ENCODE measurements at regions not wholly inside any gene's neighbourhood (a gene's known extent, or its start where the extent isn't known, plus 50 kb on each side); places are given as distances from the start of the nearest gene placed in this dataset.
A peak's percentile ranks its signal among the peaks of the same experiment; 100 is the strongest.

DNA sequence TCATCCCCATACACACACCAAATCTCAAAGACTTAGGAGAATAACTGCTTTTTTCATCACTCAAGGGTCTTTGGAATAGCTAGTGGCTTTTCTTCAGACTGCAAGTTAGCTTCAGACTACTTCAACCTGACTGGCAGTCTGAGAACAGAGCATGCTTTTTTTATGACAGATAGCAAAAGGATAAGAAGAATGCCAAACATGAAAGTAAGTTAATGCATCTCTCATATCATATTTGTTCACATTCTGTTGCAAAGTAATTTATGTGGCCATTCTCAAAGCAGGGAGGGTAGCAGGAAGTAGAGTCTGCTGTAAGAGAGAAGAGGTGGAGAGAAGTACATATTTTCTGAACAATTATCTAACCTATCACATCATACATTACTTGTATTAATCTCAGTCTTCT, 544.4 kb downstream of the ZPLD1 start:
- intact Hi-C loops (cut with DNase I) = no loop called here
- ATAC-seq = no peak

DNA sequence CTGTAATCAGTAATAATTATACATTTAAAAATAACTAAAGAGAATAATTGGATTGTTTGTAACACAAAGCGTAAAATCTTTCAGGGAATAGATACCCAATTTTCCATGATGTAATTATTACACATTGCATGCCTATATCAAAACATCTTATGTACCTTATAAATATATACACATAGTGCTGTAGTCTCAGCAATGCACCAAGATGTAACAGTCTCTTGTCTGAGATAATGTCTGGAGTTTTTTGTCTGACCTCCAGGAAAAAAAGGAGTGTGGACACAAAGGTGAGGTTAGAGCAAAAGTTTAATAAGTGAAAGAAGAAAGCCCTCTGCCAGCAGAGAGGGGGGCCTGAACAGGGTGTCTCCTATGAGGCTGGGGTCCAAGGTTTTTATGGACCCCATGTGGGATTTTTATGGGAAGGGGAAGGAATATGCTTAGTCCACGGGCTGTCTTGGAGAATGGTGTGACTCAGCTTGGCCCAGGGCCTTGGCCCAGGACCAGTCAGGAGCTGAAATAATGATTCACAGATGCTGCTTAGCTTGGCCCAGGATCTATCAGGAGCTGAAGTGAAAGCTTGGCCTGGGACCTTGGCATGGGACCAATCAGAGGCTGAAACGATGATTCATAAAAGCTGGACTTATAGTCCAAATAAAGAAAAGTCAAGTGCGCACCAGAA, 545.0 kb downstream of the ZPLD1 start:
- Histone ChIP-seq H3K9me3 (peaks cover 0 to 7% (median 0%) of the 10 kb centered on the region in 12 donors), H3K27me3 (no peaks in the 10 kb centered on the region), H3K4me3 (no peak overlapping the region), H3K36me3 (no peaks in the 10 kb centered on the region), H3K4me1 (peaks cover 0 to 12% (median 2%) of the 10 kb centered on the region in 12 donors), H3K27ac (peak overlapping the region in 4 of 12 donors; percentile 1 to 70 (median 28))
- ATAC-seq (peak; percentile 95 to 100 (median 100)), DNase-seq (peak; percentile 76 to 88 (median 83))
- TF ChIP-seq, protein P1, sequence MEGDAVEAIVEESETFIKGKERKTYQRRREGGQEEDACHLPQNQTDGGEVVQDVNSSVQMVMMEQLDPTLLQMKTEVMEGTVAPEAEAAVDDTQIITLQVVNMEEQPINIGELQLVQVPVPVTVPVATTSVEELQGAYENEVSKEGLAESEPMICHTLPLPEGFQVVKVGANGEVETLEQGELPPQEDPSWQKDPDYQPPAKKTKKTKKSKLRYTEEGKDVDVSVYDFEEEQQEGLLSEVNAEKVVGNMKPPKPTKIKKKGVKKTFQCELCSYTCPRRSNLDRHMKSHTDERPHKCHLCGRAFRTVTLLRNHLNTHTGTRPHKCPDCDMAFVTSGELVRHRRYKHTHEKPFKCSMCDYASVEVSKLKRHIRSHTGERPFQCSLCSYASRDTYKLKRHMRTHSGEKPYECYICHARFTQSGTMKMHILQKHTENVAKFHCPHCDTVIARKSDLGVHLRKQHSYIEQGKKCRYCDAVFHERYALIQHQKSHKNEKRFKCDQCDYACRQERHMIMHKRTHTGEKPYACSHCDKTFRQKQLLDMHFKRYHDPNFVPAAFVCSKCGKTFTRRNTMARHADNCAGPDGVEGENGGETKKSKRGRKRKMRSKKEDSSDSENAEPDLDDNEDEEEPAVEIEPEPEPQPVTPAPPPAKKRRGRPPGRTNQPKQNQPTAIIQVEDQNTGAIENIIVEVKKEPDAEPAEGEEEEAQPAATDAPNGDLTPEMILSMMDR (IDR thresholded peaks at IDR 0.05) = no peak
- no peak for TF ChIP-seq POLR2A (IDR thresholded peaks at IDR 0.05)
- intact Hi-C loops (cut with DNase I) = no loop called here
- WGBS, 4 donors = 26 to 35% (median 32%) methylated on average over 4 of the region's 4 CpGs

More for the DNA sequence above, 544.4 kb downstream of the ZPLD1 start:
- Histone ChIP-seq H3K27ac (no peak overlapping the region), H3K4me1 (peaks cover 0 to 12% (median 2%) of the 10 kb centered on the region in 12 donors), H3K9me3 (peaks cover 0 to 3% (median 0%) of the 10 kb centered on the region in 12 donors), H3K4me3 (no peak overlapping the region), H3K27me3 (no peaks in the 10 kb centered on the region), H3K36me3 (no peaks in the 10 kb centered on the region)
- DNase-seq = no peak
- TF ChIP-seq POLR2A (IDR thresholded peaks at IDR 0.05) = no peak
- TF ChIP-seq, protein P1 (IDR thresholded peaks at IDR 0.05) = no peak

DNA sequence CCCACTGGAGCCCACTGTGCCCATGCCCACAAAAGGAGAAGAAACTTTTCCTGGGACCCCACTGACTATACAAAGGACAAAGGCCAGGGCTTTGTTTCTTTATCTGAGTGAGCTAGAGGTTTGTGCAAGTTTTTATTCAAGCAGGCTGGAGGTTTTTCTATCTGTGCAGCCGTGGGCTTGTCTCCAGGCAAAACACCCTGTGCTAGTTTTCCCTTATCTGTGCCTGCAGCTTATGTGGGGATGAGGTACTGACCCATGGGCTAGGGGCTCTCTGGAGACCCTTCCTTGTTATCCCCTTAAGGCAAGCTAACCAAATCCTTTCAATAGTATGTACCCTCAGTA, 545.5 kb downstream of the ZPLD1 start:
- WGBS, 4 donors = 20 to 35% (median 24%) methylated on average over 1 of the region's 1 CpG
- Histone ChIP-seq H3K4me3 (no peak overlapping the region), H3K27ac (peak overlapping the region in 3 of 12 donors; percentile 1 to 70 (median 37)), H3K27me3 (no peaks in the 10 kb centered on the region), H3K9me3 (peaks cover 0 to 7% (median 0%) of the 10 kb centered on the region in 12 donors), H3K4me1 (peaks cover 0 to 12% (median 2%) of the 10 kb centered on the region in 12 donors), H3K36me3 (no peaks in the 10 kb centered on the region)
- ATAC-seq = peak; percentile 47 to 70 (median 55)
- DNase-seq = peak in 1 of 5 donors; percentile 26
- intact Hi-C loops (cut with DNase I) = no loop called here
- TF ChIP-seq, protein P1 (IDR thresholded peaks at IDR 0.05) = no peak

DNA sequence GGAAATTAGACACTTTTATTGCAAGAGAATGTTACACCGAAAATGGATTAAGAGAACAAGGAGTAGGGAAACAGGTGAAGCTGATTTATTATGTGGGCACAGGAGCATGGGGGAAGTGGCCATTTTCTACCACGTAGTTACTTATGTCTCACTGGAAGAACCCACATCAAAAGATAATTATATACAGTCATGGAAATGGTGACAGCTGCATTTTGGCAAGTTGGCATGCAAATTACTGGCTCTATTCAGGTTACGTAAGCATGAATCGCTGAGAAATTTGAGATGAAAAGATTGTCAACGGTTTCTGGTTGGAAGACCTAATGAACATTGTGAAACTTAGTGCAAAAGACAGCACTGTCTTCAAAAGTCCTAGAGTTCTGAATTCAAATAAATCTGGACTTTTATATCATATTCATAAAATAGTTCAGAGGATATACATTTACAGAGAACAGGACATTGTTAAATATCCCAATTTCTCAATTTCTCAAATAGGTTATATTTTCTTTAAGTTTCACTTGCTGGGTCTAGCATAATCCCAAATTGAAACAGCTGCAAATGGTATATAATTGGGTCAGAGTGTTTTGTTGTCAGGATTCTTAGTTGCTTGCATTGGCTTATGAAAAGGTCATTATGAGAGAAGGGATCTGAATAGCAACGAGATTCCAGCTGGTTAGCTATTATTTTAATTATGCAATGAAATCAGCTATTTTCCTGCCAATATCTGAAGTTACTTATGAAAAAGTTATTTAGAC, 567.8 kb downstream of the ZPLD1 start:
- intact Hi-C loops (cut with DNase I) = no loop called here
- TF ChIP-seq, protein P1 (IDR thresholded peaks at IDR 0.05) = no peak
- no peak for TF ChIP-seq POLR2A (IDR thresholded peaks at IDR 0.05)
- 65 to 69% (median 67%) methylated on average over 6 of the region's 6 CpGs for WGBS, 4 donors

More for the DNA sequence above, 567.8 kb downstream of the ZPLD1 start:
- Histone ChIP-seq H3K27me3 (no peaks in the 10 kb centered on the region), H3K4me1 (no peaks in the 10 kb centered on the region), H3K36me3 (no peaks in the 10 kb centered on the region), H3K27ac (no peak overlapping the region), H3K9me3 (peaks cover 0 to 6% (median 0%) of the 10 kb centered on the region in 12 donors), H3K4me3 (no peak overlapping the region)
- DNase-seq = no peak
- ATAC-seq = no peak
